Right cardiac atrium (tissue), 5 donors: ENCODE measurements at regions not wholly inside any gene's neighbourhood (a gene's known extent, or its start where the extent isn't known, plus 50 kb on each side); places are given as distances from the start of the nearest gene placed in this dataset.
A peak's percentile ranks its signal among the peaks of the same experiment; 100 is the strongest.

ENCODE experiments used
- ATAC-seq, 2 donors: fragments of 200-7000 bp; cut with Tn5 transposase; one replicate each; pipeline versions ENCODE4 v1.8.0 to v1.9.1; 2020; ENCODE audit warnings: moderate library complexity in 2 of 2, mild to moderate bottlenecking in 1 of 2
- DNase-seq, 3 donors: peaks; one replicate each; pipeline ENCODE4 v3.0.0-alpha.2; 2020
- H3K27ac ChIP-seq: one replicate; pipeline ENCODE4 v1.5.1; 2013; ENCODE audit warnings: mild to moderate bottlenecking, low read length, control low read depth, moderate library complexity
- H3K27me3 ChIP-seq: one replicate; pipeline ENCODE4 v1.6.1; 2013; ENCODE audit not compliant: control insufficient read depth, insufficient read depth
- H3K4me1 ChIP-seq: one replicate; pipeline ENCODE4 v1.6.1; 2013; ENCODE audit warnings: low read length; ENCODE audit not compliant: control insufficient read depth, insufficient read depth
- H3K4me3 ChIP-seq: one replicate; pipeline ENCODE4 v1.5.1; 2013; ENCODE audit warnings: low read length, control low read depth
- H3K9me3 ChIP-seq: one replicate; pipeline ENCODE4 v1.6.1; 2013; ENCODE audit warnings: low read length; ENCODE audit not compliant: control insufficient read depth
- WGBS: extraction: QIAGEN DNeasy Blood & Tissue Kit; methylation state at CpG from one replicate; pipeline ENCODE4 v1.1.7; 2013; 5-methylcytosine and 5-hydroxymethylcytosine counted together
- intact Hi-C, 4 donors: fragments of 100-400 bp; cut with DNase I; formaldehyde crosslinking; loops; one replicate each; pipeline versions ENCODE4 v1.11.0 to v1.14.0; 2022 to 2023
- donor health status: healthy with polysubstance abuse.
- donor health status: DM: no; HTN: yes; CAD: no.
- donor health status: DM: no; HTN: no; CAD: no.
- donor health status: DM: no; HTN: yes; CAD: no; lungs with severe emphysema.
- donor health status: DM: yes; HTN: yes; CAD: no.

GRCh38 chr2:164090533-164090932 is 354.7 kb upstream of the FIGN start:
- H3K4me3 ChIP-seq, result no peak overlapping the region
- ATAC-seq, result no peak
- 44% methylated on average over 3 of the region's 3 CpGs for WGBS

DNA sequence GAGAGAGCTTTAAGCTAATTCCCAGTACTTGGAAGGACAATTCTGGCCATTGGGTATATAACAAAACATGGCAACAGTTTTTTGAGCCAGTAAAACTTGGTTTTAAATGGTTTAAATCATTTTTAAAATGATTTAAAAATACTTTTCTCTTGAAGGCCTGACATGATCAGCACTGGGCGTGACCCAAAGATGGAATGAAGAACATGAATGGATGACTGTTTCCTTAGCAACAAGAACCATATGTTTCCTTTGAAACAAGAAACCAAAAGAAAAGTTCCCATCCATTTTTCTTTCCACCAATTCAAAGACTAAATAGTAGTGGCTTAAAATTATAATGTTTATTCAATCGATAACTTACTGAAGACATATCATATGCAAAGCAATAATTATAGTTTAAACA is 348.3 kb upstream of the FIGN start:
- DNase-seq, result no peak
- intact Hi-C loops, result no loop called here
- Histone ChIP-seq H3K27ac (no peak overlapping the region), H3K4me3 (no peak overlapping the region), H3K9me3 (no peaks in the 10 kb centered on the region), H3K27me3 (no peaks in the 10 kb centered on the region), H3K4me1 (no peaks in the 10 kb centered on the region)
- 87% methylated on average over 2 of the region's 2 CpGs for WGBS
- ATAC-seq, result no peak

More at GRCh38 chr2:164090533-164090932, 354.7 kb upstream of the FIGN start:
- Histone ChIP-seq H3K4me1 (no peaks in the 10 kb centered on the region), H3K9me3 (no peaks in the 10 kb centered on the region), H3K27me3 (no peaks in the 10 kb centered on the region), H3K27ac (no peak overlapping the region)
- intact Hi-C loops, result no loop called here
- no peak for DNase-seq

- 49% methylated on average over 2 of the region's 2 CpGs for WGBS
- DNase-seq, result no peak
- Histone ChIP-seq H3K4me1 (no peaks in the 10 kb centered on the region), H3K27me3 (no peaks in the 10 kb centered on the region), H3K9me3 (no peaks in the 10 kb centered on the region), H3K4me3 (no peak overlapping the region), H3K27ac (no peak overlapping the region)
- no peak for ATAC-seq
- intact Hi-C loops, result no loop called here
Measured at GRCh38 chr2:164080486-164080885, 344.7 kb upstream of the FIGN start.

GRCh38 chr2:164079258-164079657 is 343.4 kb upstream of the FIGN start:
- 56% methylated on average over 2 of the region's 2 CpGs for WGBS
- intact Hi-C loops, result no loop called here

DNA sequence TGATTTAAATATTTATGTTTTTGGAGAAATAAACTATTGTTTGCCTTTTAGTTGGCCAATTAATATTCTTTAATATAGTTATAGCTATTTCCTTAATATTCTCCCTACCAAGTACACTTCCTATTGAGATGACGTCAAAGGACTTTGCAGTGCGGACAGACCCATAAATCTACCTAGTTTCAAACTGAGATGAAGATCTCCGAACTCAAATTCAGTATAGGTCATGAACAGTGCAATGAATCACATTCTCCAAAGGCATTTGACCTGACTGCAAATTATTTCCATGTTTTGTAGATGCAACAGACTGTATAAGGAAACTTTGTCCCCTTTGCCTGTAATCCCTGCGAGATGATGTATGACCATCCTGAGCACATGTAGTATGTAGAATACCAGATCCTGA is 342.6 kb upstream of the FIGN start:
- 80% methylated on average over 4 of the region's 4 CpGs for WGBS
- ATAC-seq (no peak), DNase-seq (no peak)
- Histone ChIP-seq H3K27me3 (no peaks in the 10 kb centered on the region), H3K27ac (no peak overlapping the region), H3K4me1 (no peaks in the 10 kb centered on the region), H3K4me3 (no peak overlapping the region), H3K9me3 (no peaks in the 10 kb centered on the region)
- intact Hi-C loops, result no loop called here

More at GRCh38 chr2:164079258-164079657, 343.4 kb upstream of the FIGN start:
- no peak for ATAC-seq
- no peaks in the 10 kb centered on the region for H3K27me3 ChIP-seq
- no peak overlapping the region for H3K4me3 ChIP-seq
- H3K9me3 ChIP-seq, result no peaks in the 10 kb centered on the region
- no peaks in the 10 kb centered on the region for H3K4me1 ChIP-seq
- no peak overlapping the region for H3K27ac ChIP-seq
- no peak for DNase-seq

DNA sequence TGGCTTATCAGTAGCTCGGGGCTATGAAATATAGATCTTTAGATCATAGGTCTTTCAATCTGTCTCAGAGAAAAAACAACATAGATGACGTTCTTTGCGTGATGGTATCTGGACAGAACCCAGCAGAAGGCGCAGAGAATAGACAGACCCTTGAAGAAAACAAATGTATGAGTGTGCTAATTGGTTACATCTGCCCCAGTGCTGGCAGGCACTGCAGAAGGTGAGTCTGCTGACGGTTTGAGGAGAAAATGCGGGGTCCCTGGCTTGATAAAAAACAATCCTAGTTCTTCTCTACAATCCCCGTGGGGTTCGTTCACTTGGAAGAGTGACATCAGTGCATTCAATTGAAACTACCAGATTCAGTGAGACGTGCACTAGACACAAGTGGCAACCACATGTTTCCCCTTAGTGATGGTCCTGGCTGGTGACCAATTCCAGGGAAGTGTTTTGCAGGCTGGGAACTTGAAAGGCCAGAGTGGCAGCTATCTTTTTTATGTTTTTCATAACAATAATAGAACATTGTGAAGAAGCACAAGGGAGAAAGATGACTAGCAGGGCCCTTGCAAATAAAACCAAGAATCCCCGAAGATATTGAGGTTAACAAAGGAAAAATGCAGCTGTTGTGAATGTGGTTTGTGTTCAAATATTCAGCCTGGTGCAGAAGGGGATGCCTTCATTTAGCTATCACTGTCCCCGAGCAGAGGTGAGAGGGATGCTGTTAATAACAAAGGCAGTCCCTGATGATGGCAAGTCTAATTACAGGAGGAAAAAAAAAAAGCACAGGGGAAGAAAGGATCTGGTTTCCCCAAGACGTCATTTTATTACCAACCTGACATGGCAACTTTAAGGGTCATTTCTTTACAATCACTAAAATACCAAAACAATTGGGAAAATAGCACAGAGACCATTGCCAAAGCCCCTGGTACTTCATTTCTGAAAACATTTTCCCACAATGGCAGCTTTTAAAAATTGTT is 337.6 kb upstream of the FIGN start:
- Histone ChIP-seq H3K27ac (no peak overlapping the region), H3K4me3 (no peak overlapping the region), H3K27me3 (no peaks in the 10 kb centered on the region), H3K9me3 (no peaks in the 10 kb centered on the region), H3K4me1 (no peaks in the 10 kb centered on the region)
- intact Hi-C loops, result no loop called here
- DNase-seq (no peak), ATAC-seq (no peak)
- 52% methylated on average over 12 of the region's 12 CpGs for WGBS

DNA sequence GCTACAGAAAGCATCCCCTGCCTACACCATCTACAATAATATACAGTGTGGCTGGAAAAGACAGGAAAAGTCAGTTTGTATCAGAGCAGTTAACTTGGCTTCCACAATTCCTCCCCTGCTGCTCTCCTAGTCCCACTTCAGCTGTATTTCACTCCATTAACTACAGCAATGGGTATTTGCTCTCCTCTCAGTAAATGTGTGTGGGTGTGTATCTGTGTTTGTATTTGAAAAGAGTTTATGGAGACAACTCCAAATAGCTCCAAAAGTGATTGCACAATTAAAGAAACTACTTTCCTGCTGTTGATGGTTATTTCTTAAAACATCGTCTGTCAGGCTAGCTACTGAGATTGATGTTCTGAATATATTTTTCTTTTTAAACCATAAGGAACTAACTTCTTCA is 333.7 kb upstream of the FIGN start:
- Histone ChIP-seq H3K4me1 (no peaks in the 10 kb centered on the region), H3K27me3 (no peaks in the 10 kb centered on the region), H3K27ac (no peak overlapping the region), H3K9me3 (no peaks in the 10 kb centered on the region), H3K4me3 (no peak overlapping the region)
- ATAC-seq (no peak), DNase-seq (no peak)
- intact Hi-C loops, result loop anchor here in 2 of 4 donors (10.0 kb wide), 2 partner anchors 595 to 725 kb away; no protein-coding TSS in a partner anchor
- WGBS, result 66% methylated on average over 1 of the region's 1 CpG

DNA sequence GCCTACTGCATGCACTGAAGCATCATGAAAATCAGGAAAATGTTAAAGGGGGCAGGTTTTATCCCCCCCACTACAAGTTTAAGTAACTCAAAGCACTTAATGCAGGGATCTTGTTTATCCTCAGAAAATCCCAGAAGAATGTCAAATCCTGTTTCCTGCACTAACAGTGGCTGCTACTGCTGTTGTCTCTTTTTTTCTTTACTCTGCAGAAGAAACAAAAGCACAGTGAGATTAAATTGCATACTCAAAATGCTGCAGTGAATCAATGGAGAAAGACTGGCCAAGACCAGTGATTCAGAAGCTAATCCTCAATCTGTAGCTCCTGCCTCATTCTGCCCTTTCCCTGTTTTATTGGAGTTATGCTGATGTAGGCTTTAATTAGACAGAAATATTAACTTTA is 332.3 kb upstream of the FIGN start:
- Histone ChIP-seq H3K27me3 (no peaks in the 10 kb centered on the region), H3K9me3 (no peaks in the 10 kb centered on the region), H3K4me3 (no peak overlapping the region), H3K4me1 (no peaks in the 10 kb centered on the region), H3K27ac (no peak overlapping the region)
- intact Hi-C loops, result loop anchor here in 2 of 4 donors (10.0 kb wide), 2 partner anchors 593 to 723 kb away; no protein-coding TSS in a partner anchor
- ATAC-seq (no peak), DNase-seq (no peak)

- no peak for ATAC-seq
- Histone ChIP-seq H3K4me1 (no peaks in the 10 kb centered on the region), H3K9me3 (no peaks in the 10 kb centered on the region), H3K27ac (no peak overlapping the region), H3K4me3 (no peak overlapping the region), H3K27me3 (no peaks in the 10 kb centered on the region)
- WGBS, result 89% methylated on average over 1 of the region's 1 CpG
- intact Hi-C loops, result loop anchor here in 2 of 4 donors (10.0 kb wide), 2 partner anchors 591 to 721 kb away; no protein-coding TSS in a partner anchor
- DNase-seq, result no peak
Measured at GRCh38 chr2:164066095-164066494, 330.3 kb upstream of the FIGN start.

- DNase-seq (no peak), ATAC-seq (no peak)
- no peaks in the 10 kb centered on the region for H3K4me1 ChIP-seq
- H3K27me3 ChIP-seq, result no peaks in the 10 kb centered on the region
- 74% methylated on average over 2 of the region's 2 CpGs for WGBS
- intact Hi-C loops, result loop anchor here in 2 of 4 donors (10.0 kb wide), 2 partner anchors 590 to 720 kb away; no protein-coding TSS in a partner anchor
- H3K9me3 ChIP-seq, result no peaks in the 10 kb centered on the region
- no peak overlapping the region for H3K4me3 ChIP-seq
- H3K27ac ChIP-seq, result no peak overlapping the region
Measured at GRCh38 chr2:164065038-164065437, 329.2 kb upstream of the FIGN start.

- no peaks in the 10 kb centered on the region for H3K9me3 ChIP-seq
- no peaks in the 10 kb centered on the region for H3K4me1 ChIP-seq
- ATAC-seq (no peak), DNase-seq (peak in 1 of 3 donors; percentile 20)
- intact Hi-C loops, result loop anchor here in 3 of 4 donors (5.0 to 10.0 kb wide), 3 partner anchors 184 to 716 kb away; no protein-coding TSS in a partner anchor
- no peak overlapping the region for H3K27ac ChIP-seq
- H3K27me3 ChIP-seq, result no peaks in the 10 kb centered on the region
- no peak overlapping the region for H3K4me3 ChIP-seq
- 31% methylated on average over 2 of the region's 2 CpGs for WGBS
Measured at GRCh38 chr2:164061129-164061746, 325.4 kb upstream of the FIGN start.
